HEK293T (cell line): ENCODE measurements at regions not wholly inside any gene's neighbourhood (a gene's known extent, or its start where the extent isn't known, plus 50 kb on each side); places are given as distances from the start of the nearest gene placed in this dataset.

Experiments
- CTCF ChIA-PET: fragments of 350-600 bp; formaldehyde crosslinking; extraction: SDS; loops from one replicate; lab custom pipeline; 2021; ENCODE audit warnings: antibody characterized with exemption, inconsistent platforms; lab: Yijun Ruan, JAX
- POLR2A ChIA-PET: fragments of 350-600 bp; formaldehyde crosslinking; extraction: SDS; loops from one replicate; lab custom pipeline; 2020; ENCODE audit warnings: antibody characterized with exemption, inconsistent platforms; lab: Yijun Ruan, JAX
- DNase-seq: peaks from one replicate; pipeline ENCODE4 v3.0.0; 2012; ENCODE audit warnings: mixed read lengths; ENCODE audit errors: extremely low spot score
- ARNT ChIP-seq: fragments of 450-650 bp; IDR thresholded peaks from 2 replicates; pipeline ENCODE4 v1.6.1; 2017; ENCODE audit warnings: mild to moderate bottlenecking
- BHLHE40 ChIP-seq: fragments of 450-650 bp; IDR thresholded peaks from 2 replicates; pipeline ENCODE4 v1.6.1; 2016; ENCODE audit warnings: mild to moderate bottlenecking, moderate library complexity, borderline replicate concordance
- CTBP1 ChIP-seq: fragments of 450-650 bp; IDR thresholded peaks from 2 replicates; pipeline ENCODE4 v1.6.1; 2016; ENCODE audit warnings: borderline replicate concordance
- ELF4 ChIP-seq: fragments of 450-650 bp; IDR thresholded peaks from 2 replicates; pipeline ENCODE4 v1.6.1; 2017; ENCODE audit warnings: antibody characterized with exemption
- FOXA1 ChIP-seq: fragments of 450-650 bp; IDR thresholded peaks from 2 replicates; pipeline ENCODE4 v1.6.1; 2016; ENCODE audit warnings: mild to moderate bottlenecking
- FOXK2 ChIP-seq: fragments of 450-650 bp; IDR thresholded peaks from 2 replicates; pipeline ENCODE4 v1.6.1; 2016; ENCODE audit warnings: mild to moderate bottlenecking
- FOXM1 ChIP-seq: fragments of 450-650 bp; IDR thresholded peaks from 2 replicates; pipeline ENCODE4 v1.6.1; 2017; ENCODE audit warnings: mild to moderate bottlenecking, borderline replicate concordance
- HDGF ChIP-seq: fragments of 450-650 bp; IDR thresholded peaks from 2 replicates; pipeline ENCODE4 v1.6.1; 2017; ENCODE audit warnings: antibody characterized with exemption, borderline replicate concordance
- L3MBTL2 ChIP-seq: fragments of 450-650 bp; conservative IDR thresholded peaks from 2 replicates; pipeline ENCODE4 v1.6.1; 2016; ENCODE audit warnings: mild to moderate bottlenecking
- LEF1 ChIP-seq: fragments of 450-650 bp; IDR thresholded peaks from 2 replicates; pipeline ENCODE4 v1.6.1; 2017; ENCODE audit warnings: mild to moderate bottlenecking, borderline replicate concordance
- NFRKB ChIP-seq: fragments of 450-650 bp; IDR thresholded peaks from 2 replicates; pipeline ENCODE4 v1.6.1; 2016; ENCODE audit warnings: mild to moderate bottlenecking, moderate library complexity
- PKNOX1 ChIP-seq: fragments of 450-650 bp; IDR thresholded peaks from 2 replicates; pipeline ENCODE4 v1.6.1; 2016
- SP1 ChIP-seq: fragments of 450-650 bp; IDR thresholded peaks from 2 replicates; pipeline ENCODE4 v1.6.1; 2017
- SUZ12 ChIP-seq: fragments of 450-650 bp; IDR thresholded peaks from 2 replicates; pipeline ENCODE4 v1.6.1; 2016; ENCODE audit warnings: mild to moderate bottlenecking
- TARDBP ChIP-seq: fragments of 450-650 bp; IDR thresholded peaks from 2 replicates; pipeline ENCODE4 v1.6.1; 2016
- ZNF384 ChIP-seq: fragments of 450-650 bp; IDR thresholded peaks from 2 replicates; pipeline ENCODE4 v1.6.1; 2016

GRCh38 chr10:3544561-3544960 is 240.4 kb downstream of the KLF6 start:
- TF ChIP-seq ZNF384, result no peak
- no peak for TF ChIP-seq SUZ12
- TF ChIP-seq FOXA1, result no peak
- TF ChIP-seq FOXK2, result no peak
- TF ChIP-seq ELF4, result no peak
- TF ChIP-seq FOXM1, result no peak
- no peak for TF ChIP-seq HDGF
- no peak for TF ChIP-seq BHLHE40
- TF ChIP-seq LEF1, result no peak
- TF ChIP-seq L3MBTL2, result no peak
- TF ChIP-seq NFRKB, result no peak
- no peak for TF ChIP-seq SP1
- TF ChIP-seq ARNT, result no peak
- no peak for TF ChIP-seq TARDBP
- TF ChIP-seq CTBP1, result no peak
- TF ChIP-seq PKNOX1, result no peak
- ChIA-PET CTCF (no interaction called here), POLR2A (no interaction called here)

DNA sequence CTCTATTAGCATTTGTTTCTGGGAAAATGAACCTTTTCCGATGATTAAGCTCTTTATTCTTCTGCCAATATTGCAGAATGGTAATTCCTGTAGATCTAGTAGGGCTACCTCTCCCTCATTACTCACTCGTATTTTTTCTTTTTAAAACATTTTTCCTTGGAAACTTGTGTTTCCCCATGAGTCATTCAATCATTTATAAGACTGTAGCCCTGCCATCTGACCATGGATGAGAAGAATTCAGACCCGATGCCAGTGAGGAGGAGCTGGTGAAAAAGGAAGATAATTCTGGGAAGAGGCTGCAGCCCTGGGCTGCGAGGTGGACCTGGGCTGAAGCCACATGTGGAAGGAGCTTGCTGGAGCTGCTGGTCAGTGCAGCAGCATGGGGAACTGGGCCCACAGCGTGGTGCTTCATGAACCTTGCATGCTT is 242.8 kb downstream of the KLF6 start:
- POLR2A ChIA-PET, result no interaction called here
- no peak for TF ChIP-seq FOXA1
- no peak for TF ChIP-seq ARNT
- TF ChIP-seq SUZ12, result no peak
- no peak for TF ChIP-seq ZNF384
- TF ChIP-seq CTBP1, result no peak
- TF ChIP-seq L3MBTL2, result no peak
- no peak for TF ChIP-seq FOXM1
- CTCF ChIA-PET, result no interaction called here
- no peak for DNase-seq

More at GRCh38 chr10:3544561-3544960, 240.4 kb downstream of the KLF6 start:
- DNase-seq, result no peak

DNA sequence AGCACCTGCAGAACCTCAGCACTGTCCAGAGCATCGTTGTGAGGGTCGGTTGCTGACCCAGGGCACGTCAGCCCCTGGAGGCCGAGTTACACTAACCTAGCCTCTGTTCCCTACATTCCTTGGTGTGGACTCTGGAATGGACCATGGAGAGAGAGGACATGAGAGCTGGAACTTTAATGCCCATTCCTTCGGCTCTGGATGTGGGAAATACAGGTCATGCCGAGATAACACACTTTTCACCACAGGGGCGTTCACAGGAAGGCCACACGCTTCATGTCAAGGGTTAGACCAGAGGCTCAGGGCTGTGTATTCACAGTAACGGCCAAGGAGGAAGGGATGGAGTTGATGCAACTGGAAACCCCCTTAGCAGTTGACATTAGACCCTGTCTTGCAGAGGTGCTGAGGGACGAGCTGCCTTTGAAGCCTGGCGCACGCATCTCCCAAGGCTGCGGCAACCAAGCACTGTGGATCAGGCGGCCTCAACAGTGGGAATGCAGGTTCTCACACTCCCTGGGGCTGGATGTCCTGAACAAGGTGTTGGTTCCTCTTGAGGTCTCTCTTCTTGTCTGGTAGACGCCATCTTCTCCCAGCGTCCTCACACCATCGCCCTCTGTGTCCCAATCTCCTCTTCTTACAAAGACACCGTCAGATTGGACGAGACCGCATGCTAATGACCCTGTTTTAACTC is 245.2 kb downstream of the KLF6 start:
- ChIA-PET CTCF (no interaction called here), POLR2A (interaction anchor here (1.8 kb wide), 1 partner anchor 245 kb away, joined by 9 read pairs; the partner anchor contains the start of gene KLF6)
- no peak for TF ChIP-seq SP1
- no peak for TF ChIP-seq HDGF
- TF ChIP-seq ZNF384, result no peak
- TF ChIP-seq NFRKB, result no peak
- no peak for TF ChIP-seq BHLHE40
- no peak for TF ChIP-seq TARDBP
- no peak for TF ChIP-seq FOXM1
- no peak for TF ChIP-seq SUZ12
- no peak for TF ChIP-seq LEF1
- TF ChIP-seq PKNOX1, result no peak
- TF ChIP-seq FOXK2, result no peak
- no peak for TF ChIP-seq L3MBTL2
- no peak for TF ChIP-seq ELF4
- TF ChIP-seq ARNT, result no peak
- DNase-seq, result no peak

GRCh38 chr10:3538656-3539531 is 246.1 kb downstream of the KLF6 start:
- ChIA-PET POLR2A (interaction anchor here (1.8 kb wide), 1 partner anchor 246 kb away, joined by 9 read pairs; the partner anchor contains the start of gene KLF6), CTCF (no interaction called here)
- TF ChIP-seq L3MBTL2 (0 out of 2 replicates have a peak, but pooled peaks have one; percentile 13), TARDBP (no peak)
- DNase-seq, result no peak

GRCh38 chr10:3538291-3538655 is 246.7 kb downstream of the KLF6 start:
- ChIA-PET POLR2A (interaction anchor here (1.8 kb wide), 1 partner anchor 247 kb away, joined by 9 read pairs; the partner anchor contains the start of gene KLF6), CTCF (no interaction called here)
- TF ChIP-seq FOXK2 (no peak), ARNT (no peak), SUZ12 (no peak), ELF4 (no peak), TARDBP (no peak), FOXM1 (no peak), BHLHE40 (no peak)
- no peak for DNase-seq

DNA sequence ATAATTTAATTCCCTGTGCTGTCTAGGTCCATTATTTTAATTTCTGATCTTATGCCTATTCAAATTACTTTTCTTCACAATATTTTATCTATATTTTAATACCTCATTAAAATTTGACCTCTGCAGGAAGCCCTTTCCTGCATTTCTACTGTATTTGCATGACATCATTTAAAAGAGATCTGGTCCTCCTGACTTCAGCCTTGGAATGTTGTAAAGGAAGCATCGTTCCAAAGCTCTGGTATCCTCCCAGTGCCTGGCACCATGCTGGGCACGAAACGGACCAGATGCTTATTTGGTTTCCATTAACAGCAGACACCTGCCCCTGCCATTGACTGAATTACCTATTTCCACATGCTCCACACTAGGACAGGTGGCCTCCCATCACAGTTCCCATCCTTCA is 247.5 kb downstream of the KLF6 start:
- POLR2A ChIA-PET, result no interaction called here
- CTCF ChIA-PET, result no interaction called here
- TF ChIP-seq L3MBTL2, result no peak
- no peak for DNase-seq

GRCh38 chr10:3535001-3535400 is 250.0 kb downstream of the KLF6 start:
- POLR2A ChIA-PET, result no interaction called here
- DNase-seq, result no peak
- CTCF ChIA-PET, result no interaction called here
- no peak for TF ChIP-seq SUZ12
- no peak for TF ChIP-seq HDGF
- TF ChIP-seq TARDBP, result no peak
- no peak for TF ChIP-seq ARNT
- no peak for TF ChIP-seq FOXM1
- no peak for TF ChIP-seq ELF4
- no peak for TF ChIP-seq BHLHE40
- no peak for TF ChIP-seq SP1
- TF ChIP-seq CTBP1, result no peak
- TF ChIP-seq FOXK2, result no peak
- no peak for TF ChIP-seq ZNF384
